Fibroblast of mammary gland (primary cell): ENCODE measurements at regions not wholly inside any gene's neighbourhood (a gene's known extent, or its start where the extent isn't known, plus 50 kb on each side); places are given as distances from the start of the nearest gene placed in this dataset.
A peak's percentile ranks its signal among the peaks of the same experiment; 100 is the strongest.
"Not testable (repeated sequence)": the region's sequence is repeated elsewhere in the genome, so short reads cannot be mapped to it uniquely, and the experiment has no call there.

Source experiments
- DNase-seq: peaks from one replicate; pipeline ENCODE4 v3.0.0-alpha.2; 2010; ENCODE audit warnings: low read depth
- H3K4me3 ChIP-seq: 2 replicates; pipeline ENCODE4 v1.5.1; 2011; ENCODE audit warnings: low read depth, mild to moderate bottlenecking, low read length, moderate library complexity; ENCODE audit not compliant: control insufficient read depth
- TF ChIP-seq, protein P1 (sequence below): conservative IDR thresholded peaks from 2 replicates; pipeline ENCODE4 v1.5.1; 2011; ENCODE audit warnings: low read depth, low read length, inconsistent platforms; ENCODE audit not compliant: control insufficient read depth, insufficient read depth

DNA sequence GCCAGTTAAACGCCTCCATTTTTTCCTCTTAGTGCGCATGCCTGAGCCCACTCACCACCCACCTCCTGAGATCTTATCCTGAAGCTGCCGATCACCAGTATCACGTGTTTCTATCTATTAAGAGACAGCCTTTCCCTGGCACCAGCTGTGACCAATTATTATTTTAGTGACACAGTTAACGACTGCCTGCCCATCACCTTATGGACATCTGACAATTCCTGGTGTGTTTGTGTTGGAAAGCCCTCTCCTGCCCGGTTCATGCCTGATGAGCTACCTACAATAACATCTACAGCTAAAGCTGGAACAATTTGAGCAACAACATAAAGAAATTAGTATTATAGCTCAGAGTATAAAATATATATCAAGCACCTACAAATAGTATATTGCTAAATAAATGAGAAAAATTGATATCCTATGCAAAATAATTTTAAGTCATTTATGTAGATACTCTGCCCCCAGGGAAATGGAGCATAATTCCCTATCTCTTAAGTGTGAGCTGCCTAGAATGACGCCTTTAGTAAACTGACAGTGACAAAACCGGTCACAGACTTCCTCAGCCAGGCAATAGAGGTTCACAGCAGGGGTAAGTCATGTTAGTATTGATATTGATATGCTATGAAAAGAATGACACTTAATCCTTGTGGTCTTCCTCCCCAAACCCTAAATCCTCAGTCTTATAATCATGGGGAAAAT, 862.2 kb downstream of the TRAM1L1 start:
- no peak for DNase-seq
- no peak overlapping the region for H3K4me3 ChIP-seq
- TF ChIP-seq, protein P1, sequence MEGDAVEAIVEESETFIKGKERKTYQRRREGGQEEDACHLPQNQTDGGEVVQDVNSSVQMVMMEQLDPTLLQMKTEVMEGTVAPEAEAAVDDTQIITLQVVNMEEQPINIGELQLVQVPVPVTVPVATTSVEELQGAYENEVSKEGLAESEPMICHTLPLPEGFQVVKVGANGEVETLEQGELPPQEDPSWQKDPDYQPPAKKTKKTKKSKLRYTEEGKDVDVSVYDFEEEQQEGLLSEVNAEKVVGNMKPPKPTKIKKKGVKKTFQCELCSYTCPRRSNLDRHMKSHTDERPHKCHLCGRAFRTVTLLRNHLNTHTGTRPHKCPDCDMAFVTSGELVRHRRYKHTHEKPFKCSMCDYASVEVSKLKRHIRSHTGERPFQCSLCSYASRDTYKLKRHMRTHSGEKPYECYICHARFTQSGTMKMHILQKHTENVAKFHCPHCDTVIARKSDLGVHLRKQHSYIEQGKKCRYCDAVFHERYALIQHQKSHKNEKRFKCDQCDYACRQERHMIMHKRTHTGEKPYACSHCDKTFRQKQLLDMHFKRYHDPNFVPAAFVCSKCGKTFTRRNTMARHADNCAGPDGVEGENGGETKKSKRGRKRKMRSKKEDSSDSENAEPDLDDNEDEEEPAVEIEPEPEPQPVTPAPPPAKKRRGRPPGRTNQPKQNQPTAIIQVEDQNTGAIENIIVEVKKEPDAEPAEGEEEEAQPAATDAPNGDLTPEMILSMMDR: no peak

DNA sequence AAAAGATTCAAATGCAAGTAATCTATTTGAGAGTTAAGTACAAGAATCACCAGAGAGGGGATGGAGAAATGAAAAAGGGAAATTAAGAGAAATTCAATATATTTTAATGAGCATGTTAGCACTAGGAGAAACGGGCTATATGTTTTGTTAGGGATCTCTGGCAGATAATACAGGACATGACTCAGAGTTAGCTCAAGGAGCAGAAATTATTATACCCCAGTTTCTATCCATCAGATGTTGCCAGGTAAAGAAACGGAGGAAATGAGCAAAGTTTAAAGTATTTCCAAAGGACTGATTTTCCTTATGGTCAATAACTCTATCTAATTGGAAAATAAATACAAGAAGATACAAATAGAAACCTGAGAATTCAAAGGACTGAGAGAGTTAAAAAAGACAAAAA, 867.6 kb downstream of the TRAM1L1 start:
- no peak overlapping the region for H3K4me3 ChIP-seq
- TF ChIP-seq, protein P1: no peak
- DNase-seq: no peak

DNA sequence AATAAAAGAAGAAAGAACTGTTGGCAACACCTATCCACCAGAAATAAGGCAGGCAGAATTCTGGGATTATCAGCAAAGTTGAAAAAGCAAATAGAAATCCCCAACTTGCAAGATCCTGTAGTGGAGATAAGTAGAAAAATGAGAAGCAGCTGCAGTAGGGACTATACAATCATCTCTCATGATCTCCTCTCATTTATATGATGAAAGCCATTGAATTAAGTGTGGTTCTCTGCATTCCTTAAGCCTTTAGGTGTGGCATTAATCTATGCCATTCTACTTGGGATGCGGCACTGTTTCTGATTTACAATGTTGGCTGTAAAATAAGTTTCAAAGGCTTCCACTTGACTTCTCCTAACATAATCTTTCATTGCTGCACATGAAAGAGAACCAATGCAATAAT, 869.8 kb downstream of the TRAM1L1 start:
- TF ChIP-seq, protein P1: no peak
- no peak overlapping the region for H3K4me3 ChIP-seq
- DNase-seq: no peak

DNA sequence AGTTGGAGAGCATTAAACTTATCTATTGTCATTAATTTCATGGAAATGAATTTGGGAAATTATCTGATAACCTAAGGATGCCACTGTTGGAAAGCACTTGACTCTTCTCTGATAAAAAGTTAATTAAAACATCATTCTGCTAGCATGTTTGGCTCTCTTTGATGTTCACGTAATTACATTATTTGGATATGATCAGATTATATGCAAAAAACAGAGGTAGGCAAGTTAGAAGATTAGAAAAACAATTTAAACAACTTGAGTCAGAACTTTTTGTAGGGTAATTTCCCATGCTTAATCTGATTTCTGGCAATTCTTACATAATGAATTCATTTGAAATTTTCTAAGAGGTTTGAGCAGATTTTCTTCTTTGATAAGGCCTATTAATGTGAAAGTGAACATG, 882.9 kb downstream of the TRAM1L1 start:
- no peak overlapping the region for H3K4me3 ChIP-seq
- no peak for DNase-seq
- TF ChIP-seq, protein P1: no peak

DNA sequence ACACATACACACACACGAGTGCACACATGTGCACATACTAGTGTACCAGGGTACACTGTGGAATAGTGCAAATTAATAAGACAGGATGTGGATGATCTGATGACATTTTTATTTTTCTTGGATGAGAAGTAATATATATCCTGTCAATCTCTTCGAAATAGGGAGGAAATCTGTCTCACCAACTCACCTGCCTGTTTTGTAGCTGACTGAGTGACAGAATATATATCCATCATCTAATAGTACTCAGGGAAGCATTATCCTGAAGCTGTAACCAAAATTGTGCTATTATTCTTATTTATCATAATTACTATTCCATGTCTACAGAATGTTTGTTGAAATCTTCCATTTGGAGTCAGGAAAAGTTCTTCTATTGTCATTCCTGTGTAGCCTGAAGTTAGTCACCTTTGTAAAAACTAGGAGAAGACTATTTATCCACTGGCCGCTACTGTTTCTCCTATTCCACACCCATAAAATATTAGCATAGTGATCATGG, 888.0 kb downstream of the TRAM1L1 start:
- no peak overlapping the region for H3K4me3 ChIP-seq
- TF ChIP-seq, protein P1: no peak
- DNase-seq: no peak

DNA sequence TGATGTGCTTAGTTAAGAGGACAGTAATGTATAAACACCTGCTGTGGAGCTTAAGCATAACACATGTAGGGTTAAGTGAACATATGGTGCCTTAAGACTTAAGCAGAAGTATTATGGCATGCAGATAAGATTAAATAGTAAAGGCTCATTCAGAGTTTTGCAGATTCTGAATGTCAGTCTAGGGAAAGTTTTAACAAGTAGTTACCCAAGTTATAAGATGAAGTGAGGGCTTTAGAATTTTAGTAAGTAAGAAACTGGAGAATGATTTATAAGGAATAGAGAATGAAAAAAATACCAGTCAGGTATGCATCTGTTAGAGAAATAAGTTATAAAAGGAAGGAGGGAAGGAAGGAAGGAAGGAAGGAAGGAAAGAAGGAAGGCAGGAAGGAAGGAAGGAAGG, 902.1 kb downstream of the TRAM1L1 start:
- H3K4me3 ChIP-seq: no peak overlapping the region
- TF ChIP-seq, protein P1: no peak
- no peak for DNase-seq

DNA sequence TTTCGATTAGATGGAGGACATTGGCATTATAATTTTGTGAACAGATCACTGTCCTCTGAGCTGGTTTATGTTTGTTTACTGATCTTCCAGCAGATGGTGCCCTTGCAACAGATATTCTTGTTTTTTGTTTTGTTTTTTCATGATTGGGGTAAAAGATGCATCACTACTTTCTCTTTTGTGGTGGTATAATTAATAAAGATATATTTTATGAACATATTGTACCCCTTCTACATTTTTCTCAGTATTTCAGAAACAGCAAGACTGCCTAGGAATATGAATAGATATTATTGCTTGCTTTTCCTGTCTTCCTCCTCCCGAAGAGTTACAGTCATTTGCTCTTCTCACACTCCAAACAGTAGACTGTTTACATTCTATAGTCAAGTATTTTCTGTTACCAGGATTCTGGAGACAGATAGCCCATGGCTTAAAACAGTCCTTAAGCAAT, 905.2 kb downstream of the TRAM1L1 start:
- TF ChIP-seq, protein P1: peak; percentile 28
- no peak overlapping the region for H3K4me3 ChIP-seq
- DNase-seq: peak; percentile 0

DNA sequence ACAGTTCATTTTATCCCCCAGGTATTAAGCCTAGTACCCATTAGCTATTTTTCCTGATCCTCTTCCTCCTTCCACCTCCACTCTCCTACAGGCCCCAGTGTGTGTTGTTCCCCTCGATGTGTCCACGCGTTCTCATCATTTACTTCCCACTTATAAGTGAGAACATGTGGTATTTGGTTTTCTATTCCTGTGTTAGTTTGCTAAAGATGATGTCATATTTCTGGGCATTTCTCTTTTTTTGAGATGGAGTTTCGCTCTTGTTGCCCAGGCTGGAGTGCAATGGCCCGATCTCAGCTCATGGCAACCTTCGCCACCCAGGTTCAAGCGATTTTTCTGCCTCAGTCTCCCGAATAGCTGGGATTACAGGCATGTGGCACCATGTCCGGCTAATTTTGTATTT, 934.0 kb downstream of the TRAM1L1 start:
- H3K4me3 ChIP-seq, DNase-seq: not testable (repeated sequence)
